Astrocyte of the hippocampus (primary cell): ENCODE measurements at regions not wholly inside any gene's neighbourhood (a gene's known extent, or its start where the extent isn't known, plus 50 kb on each side); places are given as distances from the start of the nearest gene placed in this dataset.
"Not testable (repeated sequence)": the region's sequence is repeated elsewhere in the genome, so short reads cannot be mapped to it uniquely, and the experiment has no call there.

Experiments
- DNase-seq: peaks from one replicate; pipeline ENCODE4 v3.0.0; 2011; ENCODE audit warnings: low read depth, low spot score

DNA sequence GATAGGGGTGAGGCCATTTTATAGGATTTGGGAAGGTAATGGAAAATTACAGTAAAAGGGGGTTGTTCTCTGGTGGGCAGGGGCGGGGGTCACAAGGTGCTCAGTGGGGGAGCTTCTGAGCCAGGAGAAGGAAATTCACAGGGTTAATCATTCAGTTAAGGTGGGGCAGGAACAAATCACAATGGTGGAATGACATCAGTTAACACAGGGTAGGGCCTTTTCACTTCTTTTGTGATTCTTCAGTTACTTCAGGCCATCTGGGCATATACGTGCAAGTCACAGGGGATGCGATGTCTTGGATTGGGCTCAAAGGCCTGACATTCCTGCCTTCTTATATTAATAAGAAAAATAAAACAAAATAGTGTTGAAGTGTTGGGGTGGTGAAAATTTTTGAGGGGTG, 181.1 kb upstream of the TRPC7 start:
- not testable (repeated sequence) for DNase-seq

DNA sequence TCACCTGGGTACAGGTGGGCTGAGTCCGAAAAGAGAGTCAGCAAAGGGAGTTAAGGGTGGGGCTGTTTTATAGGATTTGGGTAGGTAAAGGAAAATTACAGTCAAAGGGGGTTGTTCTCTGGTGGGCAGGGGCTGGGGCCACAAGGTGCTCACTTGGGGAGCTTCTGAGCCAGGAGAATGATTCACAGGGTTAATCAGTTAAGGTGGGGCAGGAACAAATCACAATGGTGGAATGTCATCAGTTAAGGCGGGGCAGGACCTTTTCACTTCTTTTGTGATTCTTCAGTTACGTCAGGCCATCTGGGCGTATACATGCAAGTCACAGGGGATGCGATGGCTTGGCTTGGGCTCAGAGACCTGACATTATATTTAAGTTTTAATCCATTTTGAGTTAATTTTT, 179.7 kb upstream of the TRPC7 start:
- DNase-seq: not testable (repeated sequence)

DNA sequence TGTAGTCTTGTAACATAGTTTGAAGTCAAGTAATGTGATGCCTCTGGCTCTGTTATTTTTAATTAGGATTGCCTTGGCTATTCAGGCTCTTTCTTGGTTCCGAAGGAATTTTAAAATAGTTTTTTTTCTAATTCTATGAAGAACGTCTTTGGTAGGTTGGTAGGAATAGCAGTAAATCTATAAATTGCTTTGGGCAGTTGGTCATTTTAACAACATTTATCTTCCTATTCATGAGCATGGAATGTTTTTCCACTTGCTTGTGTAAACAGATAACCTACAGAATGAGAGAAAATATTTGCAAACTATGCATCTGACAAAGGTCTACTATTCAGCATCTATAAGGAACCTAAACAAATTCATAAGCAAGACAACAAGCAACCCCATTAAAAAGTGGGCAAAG, 173.2 kb upstream of the TRPC7 start:
- DNase-seq: no peak

DNA sequence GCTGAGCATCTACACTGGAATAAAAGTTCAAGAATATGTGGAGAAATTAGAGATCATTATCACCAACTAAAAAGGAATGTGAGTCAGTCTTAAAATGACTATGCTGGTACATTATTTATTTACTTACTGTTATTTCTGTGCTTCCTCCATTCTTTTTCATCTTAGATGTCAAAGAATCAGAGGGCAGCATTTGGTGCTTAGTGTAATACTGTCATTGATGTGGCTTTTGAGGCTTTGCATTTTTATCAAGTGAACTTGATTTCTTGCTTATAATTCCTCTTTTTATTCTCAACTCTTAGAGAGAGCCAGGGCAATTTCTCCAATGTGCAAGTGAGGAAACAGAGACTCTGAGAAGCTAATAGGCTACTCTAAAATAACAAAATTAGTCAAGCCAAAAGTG, 163.7 kb upstream of the TRPC7 start:
- peak; percentile 7 for DNase-seq

DNA sequence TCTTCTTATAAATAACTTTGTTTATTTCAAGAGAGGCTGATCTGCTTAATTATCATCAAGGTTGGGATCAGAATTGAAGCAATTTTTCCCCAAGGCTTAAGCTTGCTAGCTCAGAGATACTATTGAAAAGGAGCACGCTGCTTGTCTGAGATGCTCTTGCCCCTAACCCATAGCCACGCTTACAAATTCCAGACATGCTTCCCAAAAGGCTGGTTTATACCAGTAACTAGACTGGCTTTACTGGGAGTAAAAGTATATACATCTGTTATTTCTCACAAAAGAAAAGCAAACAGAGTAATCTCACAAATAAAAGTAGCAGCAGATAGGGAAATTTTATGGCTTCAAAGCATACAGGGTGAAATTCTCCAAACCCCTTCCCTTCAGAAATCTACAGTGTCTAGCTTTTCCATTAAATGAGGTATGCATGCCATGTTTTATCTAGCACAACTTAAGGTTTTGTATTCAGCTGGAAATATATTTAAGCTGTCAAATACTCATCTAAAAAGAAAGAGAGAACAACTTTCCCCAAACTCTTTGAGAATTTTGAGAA, 163.2 kb upstream of the TRPC7 start:
- no peak for DNase-seq

DNA sequence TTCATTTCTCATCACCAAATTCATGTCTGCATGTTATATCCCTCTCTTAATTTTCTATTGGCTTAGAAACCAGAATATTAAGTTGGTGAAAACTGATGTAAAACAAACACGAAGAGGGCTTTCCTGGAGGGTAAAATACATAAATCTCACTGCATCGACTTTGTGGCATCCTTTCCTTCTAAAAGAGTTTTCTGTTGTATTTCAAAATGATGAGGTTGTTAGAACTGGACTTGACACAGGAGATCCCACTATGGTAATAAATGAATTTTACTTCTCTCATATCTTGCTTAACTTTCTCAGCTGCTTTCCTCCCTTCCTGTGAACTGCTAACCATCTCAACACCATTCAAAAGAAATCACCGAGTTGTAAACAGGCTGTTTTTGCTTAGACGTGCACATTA, 162.0 kb upstream of the TRPC7 start:
- no peak for DNase-seq

DNA sequence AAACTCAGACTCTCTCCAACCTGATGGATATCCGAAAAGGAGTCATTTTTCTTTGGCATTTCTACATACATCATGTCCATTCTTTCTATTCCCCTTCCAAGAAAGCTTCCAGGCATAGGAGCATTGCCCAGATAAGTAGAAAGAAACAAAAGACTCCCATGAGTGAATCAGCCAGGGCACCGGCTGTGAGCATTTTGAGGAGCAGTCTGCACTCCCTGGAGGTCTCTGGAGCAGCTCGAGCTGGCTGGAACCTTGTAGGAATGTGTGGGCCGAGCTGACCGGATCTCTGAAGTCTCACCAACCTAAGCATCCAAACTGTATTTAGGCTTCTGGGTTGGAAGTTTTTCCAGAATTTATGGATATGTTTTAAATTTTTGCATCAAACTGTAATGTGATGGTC, 161.4 kb upstream of the TRPC7 start:
- DNase-seq: peak; percentile 14

DNA sequence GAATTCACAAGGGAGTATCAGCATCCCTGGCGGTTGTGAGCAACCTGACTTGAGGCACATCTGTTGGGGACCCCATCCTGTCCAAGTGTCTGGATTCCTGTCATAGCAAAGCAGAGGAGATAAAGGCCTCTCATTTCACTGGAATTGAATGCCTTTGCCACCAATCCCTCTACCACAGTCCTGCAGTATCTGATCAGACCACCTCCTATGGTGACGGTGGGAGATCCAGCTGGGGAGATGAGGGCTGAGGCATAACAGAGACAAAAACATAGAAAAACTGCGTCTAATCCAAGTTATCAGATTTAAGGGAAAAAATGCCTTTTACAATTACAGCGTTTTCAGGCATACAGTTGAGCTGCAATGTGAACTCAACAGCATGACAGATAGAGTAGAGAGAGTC, 160.7 kb upstream of the TRPC7 start:
- DNase-seq: no peak

DNA sequence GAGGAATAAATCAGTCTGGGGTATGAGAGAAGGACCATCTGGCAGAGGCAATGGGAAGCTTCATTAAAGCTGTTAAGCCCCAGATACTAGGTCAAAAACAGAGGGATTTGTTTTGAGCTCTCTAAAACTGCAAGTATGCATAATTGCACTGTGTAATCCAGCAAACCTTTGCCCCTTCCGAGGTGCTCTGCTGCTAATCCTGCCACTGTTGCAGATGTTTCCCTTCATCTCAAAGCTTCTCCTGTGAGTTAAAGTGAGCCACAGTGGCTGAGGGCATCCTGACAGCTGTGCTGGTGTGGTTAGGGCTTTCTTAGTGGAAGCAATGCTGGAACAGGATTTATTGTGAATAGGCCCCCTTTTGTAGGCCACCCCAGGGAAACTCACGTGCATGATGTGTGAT, 160.3 kb upstream of the TRPC7 start:
- DNase-seq: no peak

DNA sequence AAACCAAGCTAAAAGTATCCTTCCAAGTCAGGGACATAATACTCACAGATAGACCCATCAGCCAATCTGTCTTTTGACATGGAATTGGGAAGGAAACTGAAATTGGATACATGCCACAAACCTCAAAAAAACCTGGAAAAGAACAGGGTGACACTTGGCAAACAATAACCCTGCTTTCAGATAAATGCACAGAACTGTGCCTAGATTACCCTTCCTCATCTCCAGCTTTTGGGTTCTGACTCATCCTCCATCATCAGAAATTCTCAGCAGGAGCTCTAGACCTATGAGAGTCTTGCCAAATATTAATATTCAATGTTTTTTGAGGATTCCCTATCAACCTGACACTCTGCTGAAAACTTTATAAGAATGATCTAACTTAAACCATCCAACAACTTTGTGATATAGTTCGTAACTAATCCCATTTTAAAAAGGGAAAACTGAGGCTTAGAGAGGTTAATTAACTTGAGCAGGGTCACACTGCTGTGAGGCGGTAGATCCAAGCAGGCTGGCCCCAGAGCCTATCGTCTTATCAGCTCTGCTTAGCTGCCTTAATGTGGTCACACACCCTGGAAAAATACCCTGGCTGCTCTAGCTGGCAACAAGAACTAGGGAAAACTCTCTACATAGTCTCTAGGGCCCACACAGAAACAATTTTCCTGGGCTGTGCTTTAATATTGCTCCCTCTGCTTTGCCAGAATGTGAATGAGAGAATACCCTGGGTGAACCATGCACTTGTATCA, 157.0 kb upstream of the TRPC7 start:
- DNase-seq: peak; percentile 23

DNA sequence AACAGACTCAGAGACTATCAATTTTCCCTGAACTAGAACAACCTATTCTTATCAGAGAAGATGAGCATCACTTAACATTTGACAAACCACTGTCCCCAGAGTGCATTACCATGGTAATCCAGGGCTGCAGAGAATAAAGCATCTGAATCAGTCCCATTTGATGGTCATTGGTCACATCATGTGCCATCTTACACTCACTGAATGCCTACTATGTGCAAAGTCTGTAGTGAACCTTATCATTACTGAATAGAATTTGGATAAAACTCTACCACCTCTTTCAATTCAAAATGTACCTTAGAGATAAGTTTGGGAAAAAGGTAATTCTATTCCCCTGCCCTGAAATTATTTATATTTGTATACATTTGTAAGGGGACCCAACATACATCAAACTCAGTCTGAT, 156.4 kb upstream of the TRPC7 start:
- DNase-seq: no peak

DNA sequence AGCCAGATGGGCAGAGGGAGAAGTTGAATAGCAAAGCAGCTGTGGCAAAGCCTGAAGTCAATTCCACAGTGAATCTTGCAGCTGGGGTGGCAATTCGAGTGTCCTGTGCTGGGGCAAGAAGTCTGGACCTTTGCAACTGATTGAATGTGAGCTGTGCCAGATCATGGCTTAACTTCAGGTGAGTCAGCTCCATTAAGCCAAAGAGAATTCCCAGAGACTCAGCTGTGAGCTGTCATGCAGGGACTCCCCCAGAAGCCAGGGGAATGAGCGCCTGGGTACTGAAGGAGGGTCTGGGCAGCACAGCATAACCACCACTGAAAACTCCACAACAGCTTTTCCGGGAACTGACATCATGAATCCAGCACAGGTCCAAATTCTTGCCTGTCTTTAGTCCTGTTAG, 153.5 kb upstream of the TRPC7 start:
- DNase-seq: peak; percentile 9

DNA sequence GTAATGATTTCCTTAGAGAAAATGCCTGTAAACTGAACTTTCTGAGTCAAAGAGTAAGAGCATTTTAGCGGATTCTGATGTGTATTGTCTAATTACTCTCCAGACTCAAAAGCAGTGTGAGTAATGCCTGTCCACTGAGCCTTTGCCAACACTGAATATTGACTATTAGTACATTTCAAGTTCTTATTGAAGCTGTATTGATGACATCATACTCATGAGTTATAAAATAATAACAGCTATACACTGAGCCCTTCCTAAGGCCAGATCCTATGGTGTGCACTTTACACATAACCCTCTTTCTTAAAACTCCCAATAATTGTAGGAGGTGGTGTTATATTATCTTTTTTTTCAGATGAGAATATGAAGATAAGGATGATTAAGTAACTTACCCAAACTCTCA, 152.8 kb upstream of the TRPC7 start:
- DNase-seq: no peak

DNA sequence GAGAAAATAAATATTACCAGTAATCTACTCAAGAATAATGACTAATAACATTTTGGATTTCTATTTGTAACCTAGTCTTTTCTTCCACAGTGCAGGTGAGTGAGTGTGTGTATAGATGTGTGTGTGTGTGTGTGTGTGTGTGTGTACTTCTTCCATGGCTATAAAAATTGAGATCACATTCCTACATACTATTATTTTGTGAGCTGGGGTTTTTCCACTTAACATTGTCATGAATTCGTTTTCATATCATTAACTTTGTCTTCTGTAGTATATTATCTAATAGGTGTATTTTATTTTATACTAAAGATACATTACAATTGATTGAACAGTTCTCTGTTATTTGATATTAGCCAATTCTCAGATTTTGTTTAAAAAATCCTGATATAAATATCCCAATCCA, 152.4 kb upstream of the TRPC7 start:
- no peak for DNase-seq

DNA sequence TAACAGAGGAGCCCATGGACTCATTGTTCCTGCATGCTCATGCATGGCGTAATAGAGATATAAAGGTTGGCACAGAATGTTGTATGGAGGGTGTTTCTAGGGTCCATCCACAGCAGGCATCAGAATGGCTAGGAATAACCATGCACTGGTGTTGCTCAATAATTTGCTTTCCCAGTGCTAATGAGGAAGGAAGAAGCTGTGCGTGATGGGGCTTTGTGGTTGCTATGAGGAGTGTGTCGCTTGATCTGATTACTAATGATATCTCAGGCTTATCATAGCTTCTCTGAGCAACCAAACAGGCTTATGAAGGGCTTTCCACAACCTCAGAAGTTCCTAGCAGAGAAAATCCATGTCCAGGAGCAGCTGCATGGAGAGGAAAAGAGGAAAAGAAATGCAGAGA, 151.3 kb upstream of the TRPC7 start:
- DNase-seq: no peak

DNA sequence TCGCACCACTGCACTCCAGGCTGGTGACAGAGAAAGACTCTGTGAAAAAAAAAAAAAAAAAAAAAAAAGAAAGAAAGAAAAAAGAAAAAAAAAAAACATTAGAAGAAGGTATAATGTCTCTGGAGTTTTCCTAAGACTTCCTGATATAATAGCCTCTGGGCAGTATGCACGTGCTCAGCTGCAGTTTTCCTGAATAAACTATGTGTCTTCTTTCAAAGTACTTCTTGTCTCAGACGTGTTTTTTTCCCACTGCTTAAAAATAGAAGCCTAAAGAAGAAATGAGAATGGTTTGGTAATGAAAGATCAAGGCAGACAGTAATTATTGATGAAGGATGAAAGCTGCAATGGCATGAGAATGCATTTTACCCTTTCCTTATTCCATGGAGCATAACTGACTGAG, 148.1 kb upstream of the TRPC7 start:
- no peak for DNase-seq

DNA sequence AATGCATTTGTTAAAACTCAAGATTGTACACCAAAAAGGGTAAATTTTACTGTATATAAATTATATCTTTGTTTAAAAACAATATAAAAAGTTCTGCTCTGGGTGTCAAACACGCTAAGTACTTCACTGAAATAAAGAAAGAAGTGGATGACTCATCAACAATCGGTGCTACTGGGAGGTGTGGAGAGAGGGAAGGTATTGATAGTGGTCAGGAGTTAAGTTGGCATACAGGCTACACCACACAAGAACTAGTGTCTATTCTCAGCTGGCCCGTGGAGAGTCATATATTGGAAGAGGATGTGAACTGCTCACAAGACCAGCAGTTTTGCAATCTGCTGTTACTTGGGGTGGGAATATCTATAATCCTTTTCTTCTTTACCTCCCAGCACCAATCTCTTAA, 145.7 kb upstream of the TRPC7 start:
- no peak for DNase-seq

DNA sequence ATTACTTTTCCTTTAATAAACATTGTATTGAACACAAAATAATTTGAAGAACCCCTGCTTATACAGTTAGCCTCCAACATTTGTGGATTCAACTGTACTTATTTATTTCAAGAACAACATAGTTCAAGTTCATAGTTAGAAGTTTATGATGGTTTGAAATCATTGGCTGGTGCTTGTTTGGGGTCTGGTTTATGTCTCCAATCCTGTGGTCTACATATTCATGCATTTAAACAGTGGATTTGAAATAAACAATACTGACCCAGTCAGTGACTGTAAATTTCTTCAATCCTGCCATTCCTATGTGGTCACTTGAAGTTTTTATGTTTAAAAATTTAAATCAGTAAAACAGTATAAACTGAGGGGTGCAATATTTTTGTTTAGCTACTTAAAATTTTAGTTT, 145.1 kb upstream of the TRPC7 start:
- DNase-seq: no peak

DNA sequence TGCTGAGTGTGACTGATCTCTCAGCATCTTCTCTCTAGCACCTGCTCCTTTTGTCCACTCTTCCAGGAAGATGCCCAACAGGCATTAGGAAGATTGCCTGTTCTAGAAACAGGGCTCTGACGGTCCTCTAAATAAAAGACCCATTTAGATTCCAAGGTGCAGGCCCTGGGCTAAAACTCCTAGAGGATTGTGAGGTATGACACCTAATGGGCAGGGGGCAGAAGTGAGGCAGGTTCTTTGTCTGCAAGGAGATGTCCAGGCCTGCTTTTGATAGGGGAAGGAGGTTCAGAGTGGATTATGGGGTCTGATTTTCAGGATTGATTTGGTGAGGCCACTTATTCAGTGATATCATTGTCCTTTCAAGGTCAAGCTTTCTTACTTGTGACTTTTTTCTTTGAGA, 140.8 kb upstream of the TRPC7 start:
- no peak for DNase-seq

DNA sequence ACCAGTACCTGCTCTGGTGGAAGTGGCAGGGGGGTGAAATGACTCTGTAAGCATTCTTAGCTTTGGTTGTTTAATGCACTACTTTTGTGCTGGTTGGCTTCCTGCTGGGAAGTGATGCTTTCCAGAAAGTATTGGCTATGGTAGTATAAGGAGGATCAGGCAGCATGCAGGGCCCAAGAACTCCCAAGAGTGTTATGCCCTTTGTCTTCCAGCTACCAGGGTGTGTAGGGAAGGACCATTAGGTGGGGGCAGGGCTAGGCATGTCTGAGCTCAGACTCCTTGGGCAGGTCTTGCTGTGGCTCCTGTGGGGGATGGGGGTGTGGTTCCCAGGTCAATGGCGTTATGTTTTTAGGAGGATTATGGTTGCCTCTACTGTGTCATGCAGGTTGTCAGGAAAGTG, 135.8 kb upstream of the TRPC7 start:
- DNase-seq: no peak

DNA sequence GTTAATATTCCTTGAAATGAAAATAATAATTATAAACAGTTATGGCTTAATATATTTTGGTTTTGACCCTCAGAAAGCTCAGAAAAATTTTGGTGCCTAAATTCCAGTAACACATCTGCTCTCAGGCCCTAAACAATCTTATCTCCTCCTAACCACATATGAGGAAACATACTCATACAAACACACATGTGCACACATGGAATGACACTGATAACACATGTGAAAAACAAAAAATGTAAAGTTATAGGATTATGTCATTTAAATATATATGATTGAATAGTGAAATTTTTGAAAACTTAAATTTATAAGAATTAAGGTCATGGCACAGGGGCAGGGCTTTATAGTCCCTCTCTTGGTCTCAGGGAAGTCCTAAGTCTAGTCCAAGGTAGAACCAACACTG, 127.2 kb upstream of the TRPC7 start:
- no peak for DNase-seq

DNA sequence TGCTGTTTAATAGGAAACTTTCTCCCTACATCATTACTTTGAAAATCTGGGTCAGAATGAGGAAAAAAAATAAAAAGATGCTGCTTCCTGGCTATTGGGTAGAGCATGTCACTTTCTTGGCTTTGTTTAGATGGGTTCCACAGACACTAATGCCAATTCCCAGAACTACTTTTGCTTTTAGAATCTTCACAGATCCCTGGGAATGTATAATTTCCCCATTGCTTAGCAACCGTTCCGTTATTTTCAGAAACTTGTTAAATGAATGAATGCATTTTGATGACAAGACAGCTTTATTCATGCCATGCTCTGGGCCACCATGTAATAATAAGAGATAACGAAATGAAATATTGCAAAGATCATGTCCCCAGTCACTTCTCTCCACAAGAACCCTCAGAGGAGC, 126.5 kb upstream of the TRPC7 start:
- no peak for DNase-seq

DNA sequence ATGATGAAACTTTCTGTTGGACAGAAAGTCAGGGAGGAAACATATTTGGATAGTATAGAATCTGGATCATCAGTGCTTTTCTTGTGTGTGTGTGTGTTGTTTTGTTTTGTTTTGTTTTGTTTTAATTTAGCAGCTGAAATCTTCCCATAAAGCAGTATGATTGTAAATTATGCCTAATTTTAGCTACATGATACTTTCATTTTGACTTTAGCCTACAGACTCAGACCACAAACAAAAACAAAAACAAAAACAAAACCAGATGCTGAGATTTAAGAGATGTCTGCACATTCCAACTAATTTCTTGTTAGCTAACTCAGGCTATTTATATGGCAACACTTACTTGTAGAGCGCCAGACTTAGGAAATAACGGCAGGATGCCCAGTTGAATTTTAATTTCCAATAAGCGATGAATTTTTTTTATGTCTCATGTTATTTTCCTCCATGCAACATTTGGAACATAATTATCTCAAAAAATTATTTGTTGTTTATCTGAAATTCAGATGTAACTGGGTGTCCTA, 119.5 kb upstream of the TRPC7 start:
- no peak for DNase-seq

DNA sequence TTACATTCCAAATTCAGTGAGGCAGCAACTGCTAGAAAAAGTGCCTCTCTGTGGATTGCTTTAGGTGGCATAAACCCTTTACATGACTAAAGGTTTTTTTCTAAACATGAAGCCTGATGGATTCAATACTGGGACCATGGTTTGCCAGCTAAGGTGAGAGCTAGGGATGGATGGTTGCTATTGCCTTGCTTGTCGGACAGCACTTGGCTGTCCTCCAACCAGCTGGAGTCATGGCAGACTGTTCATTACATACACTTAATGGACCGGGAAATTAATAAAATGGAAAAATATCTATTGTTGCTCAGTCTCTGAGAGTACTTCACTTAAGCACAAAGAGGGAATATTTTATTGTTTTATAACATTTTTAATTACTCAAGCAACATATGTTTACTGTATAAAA, 116.9 kb upstream of the TRPC7 start:
- DNase-seq: no peak
